C1 segment of cervical spinal cord (tissue), 14 donors: ENCODE measurements at regions not wholly inside any gene's neighbourhood (a gene's known extent, or its start where the extent isn't known, plus 50 kb on each side); places are given as distances from the start of the nearest gene placed in this dataset.

Experiments used
- DNase-seq, 14 donors: peaks; one replicate each; lab custom pipeline; 2025; lab: John Stamatoyannopoulos, UW

DNA sequence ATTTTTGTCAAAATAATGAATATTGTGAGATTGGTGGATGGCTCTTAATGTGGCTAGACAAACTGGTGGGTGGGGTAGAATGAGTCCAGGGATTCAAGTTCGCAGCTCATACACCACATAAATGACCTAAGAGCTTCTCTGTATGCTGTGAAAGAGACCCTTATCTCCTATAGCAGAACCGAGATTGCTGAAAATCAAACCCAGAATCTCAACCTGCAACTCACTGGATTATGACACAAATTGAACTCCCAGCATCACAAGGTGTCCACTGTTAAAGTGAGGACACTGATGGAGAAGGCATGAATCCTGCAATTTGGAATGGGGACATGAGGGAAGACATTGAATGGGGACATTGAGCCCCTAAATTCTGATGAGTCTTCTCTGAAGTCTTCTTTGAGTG is 51.3 kb upstream of the CNKSR3 start:
- DNase-seq = no peak

DNA sequence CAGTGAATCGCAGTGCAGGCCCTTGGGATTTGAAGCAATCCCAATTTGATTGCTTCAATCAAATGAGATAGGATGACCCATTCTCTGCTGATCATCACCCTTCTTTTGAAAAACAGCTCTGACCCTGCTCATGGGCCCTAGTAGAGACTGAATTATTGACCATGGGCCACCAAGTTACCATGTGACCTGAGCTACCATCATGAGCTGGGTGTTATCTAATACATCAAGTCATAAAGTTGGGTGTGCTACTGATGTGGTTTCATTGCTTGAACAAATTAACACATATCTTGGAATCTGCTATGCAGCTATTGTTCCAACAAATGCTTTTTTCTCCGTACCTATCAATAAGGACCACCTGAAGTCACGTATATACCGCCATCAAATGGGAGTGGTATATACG is 54.8 kb upstream of the CNKSR3 start:
- no peak for DNase-seq

DNA sequence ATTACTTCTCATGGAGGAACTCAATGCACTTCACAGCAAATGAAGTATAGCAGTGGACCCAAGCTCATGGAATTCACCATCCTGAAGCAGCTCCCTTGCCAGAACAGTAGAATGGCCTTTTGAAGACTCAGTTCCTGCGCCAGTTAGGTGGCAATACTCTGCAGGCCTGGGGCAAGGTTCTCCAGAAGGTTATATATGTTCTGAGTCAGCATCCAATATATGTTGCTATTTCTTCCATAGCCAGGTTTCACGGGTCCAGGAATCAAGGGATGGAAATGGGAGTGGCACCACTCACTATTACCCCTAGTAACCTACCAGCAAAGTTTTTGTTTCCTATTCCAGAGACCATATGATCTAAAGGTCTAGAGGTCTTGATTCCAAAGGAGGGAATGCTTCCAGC is 56.4 kb upstream of the CNKSR3 start:
- DNase-seq = no peak

DNA sequence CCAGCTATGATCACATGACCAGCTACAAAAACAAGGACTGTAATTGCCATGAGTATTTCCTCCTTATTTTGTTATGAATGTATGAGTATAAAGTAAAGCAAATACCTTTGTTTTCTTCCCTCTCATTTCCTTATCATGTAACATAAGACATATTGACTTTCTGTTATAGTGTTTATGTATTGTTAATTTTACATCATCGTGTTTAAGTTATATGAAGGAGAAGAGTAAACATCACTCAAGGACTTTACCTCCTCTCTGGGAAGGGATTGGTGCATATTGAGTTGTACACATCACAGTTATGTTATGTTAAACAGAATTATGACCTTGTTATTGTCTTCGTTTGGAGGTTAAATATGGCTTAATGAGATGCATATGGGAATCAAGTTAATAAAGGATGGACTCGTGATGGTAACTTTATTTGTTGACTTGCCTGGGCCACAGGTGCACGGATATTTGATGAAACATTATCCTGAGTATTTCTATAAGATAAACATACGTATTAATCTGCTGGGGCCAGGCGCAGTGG is 57.3 kb upstream of the CNKSR3 start:
- DNase-seq = no peak

DNA sequence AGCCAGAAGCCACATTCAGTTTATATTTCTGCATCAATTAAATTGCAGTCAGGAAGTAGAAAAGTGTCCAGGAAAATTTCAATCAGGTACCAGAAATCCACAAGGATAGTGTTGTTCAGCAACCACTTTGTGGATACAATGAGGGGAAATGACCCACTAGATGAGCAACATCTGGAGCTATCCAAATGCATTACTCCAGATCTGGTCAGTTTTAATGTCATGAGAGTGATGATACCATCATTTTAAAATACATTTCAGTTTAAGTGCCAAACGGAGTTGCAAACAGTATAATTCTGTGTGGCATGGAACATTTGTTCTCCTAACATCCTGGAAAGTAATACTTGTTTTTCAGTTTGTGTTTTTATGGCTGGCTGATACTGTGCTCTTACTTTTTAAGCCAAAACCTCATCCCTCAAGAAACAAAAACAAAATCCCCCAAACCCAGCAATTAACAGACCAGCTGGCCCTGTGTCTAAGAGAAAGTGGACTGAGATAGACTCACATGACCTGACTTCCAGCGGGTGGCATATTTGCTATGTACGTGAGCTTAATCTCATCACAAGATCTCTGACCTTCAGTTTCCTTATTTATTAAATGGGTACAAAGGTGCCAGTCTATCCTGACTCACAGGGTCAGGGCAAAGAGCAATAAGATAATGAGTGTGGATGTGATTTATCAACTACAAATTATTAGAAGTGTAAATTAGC is 58.8 kb upstream of the CNKSR3 start:
- DNase-seq = no peak

DNA sequence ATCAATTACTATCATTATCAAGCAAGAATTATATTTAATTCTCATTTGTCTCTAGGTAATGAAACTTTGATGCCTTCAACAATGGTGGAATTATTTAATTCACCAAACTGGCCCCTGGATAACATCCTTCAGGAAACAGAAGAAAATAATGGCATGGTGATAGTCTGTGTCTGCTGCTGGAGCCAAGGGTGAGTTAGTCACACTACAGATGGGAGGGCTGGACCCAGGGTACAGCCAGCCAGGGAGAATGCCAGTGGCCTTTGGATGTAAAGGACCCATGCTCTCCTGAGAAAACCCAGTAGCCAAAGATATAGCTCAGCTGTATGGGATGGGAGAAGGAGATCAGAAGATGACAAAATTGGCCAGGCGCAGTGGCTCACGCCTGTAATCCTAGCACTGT is 60.0 kb upstream of the CNKSR3 start:
- DNase-seq = no peak

DNA sequence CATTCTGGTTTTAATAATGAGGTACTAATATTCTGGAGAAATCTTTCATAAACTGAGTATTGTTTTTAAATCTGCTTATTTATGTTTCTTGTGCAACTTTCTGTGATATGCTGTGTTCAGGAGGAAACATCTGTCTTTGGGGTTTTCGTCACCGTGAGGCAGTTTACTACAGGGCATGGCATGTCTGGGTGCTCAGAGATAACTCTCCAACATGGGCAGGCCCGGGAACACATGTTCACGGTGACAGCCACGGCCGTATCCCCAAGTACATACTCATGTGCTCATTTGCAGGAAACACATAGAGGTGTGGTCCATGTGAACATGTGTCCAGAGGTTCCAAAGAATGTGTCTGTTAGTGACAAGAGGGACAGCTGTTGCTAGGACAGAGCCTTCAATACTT is 62.1 kb upstream of the CNKSR3 start:
- no peak for DNase-seq

DNA sequence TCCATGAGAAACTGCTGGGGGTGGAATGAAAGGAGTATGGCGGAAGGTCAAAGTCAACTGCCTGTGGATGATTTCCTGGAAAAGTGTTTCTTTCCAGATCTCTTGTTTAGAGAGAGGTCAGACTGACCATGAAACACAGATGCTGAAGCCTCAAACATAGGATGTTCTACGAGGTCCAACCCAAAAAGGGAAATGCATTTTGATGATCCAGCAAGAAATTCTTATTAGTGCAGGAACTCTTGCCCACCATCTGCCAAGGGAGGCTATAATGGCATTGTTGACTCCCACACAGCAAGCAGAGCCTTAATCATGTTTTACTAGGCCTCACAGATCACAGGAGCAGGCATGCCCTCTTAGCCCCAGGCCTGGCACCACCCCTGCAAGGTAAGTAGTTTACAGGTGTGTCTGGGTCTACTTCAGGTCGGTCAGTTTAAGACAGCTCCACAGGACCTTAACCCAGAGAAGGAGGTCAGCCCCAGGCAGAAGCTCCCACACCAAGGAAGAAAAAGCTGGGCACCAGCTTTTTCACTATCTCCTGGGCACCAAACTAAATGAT is 67.6 kb upstream of the CNKSR3 start:
- DNase-seq = no peak

DNA sequence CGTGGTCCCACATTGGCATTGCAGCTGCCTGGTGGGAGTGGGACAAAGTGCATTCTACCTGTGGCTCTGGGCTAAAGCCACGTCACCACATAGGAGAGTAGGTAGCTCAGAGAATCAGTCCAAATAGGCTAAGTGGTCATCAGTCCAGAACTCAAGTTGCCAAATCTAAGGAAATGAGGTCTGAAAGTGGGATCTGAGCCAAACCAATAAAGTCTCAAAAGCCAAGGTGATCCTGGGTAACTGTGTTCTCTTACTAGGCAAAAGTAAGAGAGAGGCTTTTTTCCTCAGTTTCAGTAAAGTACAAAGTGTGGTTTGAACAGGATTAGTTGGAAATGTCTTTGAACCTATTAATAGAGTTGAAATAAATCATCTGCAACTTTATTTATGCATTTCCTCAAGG is 68.6 kb upstream of the CNKSR3 start:
- no peak for DNase-seq

DNA sequence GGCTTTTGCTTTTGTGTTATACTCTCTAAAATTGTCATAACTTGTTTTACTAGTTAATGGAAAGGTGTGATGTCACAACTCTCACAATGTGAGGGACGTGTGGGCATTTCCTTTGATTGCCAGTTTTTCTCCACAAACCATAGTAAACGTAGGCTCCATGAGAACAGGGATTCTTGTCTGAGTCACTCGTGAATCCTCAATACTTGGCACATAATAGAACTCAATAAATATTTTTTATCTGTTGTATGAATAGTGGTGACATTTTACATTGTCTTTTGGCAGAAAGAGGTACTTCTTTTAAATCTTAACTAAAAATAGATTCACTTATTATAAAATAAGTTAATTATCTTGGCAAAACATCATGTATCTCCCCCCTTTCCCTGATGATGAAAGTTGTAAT is 69.0 kb upstream of the CNKSR3 start:
- no peak for DNase-seq

DNA sequence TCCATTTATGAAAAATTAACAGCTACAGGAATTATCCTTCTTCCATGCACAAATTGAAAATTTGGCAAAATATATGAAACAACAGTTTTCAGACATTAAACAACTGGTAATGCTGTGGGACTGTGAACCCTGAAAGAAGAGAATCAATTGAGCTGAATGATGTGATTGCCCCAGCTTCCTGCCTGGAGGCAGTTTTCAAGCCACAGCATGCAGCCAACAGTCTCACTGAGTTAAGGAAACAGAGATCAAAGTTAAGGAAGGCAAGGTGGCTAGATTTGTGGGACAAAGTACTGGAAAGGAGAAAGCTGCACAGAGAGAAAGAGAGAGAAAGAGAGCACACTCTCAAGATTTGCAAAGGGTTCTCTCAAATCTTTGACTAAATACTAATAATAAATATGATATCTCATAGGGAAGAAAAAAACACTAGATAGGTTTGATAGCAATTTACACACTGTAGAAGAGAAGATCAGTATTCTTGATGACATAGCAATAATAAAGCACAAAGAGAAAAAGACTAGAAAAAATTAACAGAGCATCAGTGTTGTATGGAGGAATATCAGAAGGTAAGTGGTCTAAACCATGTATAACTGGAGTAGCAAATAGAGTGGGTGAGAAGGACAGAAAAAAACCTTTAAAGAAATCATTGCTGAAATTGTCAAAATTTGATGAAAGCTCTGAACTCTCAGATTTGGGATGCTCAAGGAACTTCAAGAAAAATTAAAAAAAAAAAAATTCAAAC is 70.1 kb upstream of the CNKSR3 start:
- no peak for DNase-seq

DNA sequence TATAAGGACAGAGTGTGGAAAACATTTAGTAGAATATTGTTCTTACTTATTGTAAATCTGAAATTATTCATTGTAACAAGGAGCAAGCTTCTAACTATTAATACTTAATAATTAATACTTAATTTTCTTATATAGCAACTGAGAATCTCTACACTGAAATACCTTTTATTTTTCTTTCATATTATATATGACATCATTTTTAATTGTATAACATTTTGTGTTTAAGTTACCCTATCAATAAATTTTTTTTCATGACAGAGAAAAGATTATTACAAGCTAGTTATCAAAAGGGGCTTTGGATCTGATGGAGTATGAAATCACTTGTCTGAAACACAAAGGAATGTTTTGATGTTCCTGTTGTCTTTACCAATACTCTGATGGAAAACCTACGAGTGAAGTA is 72.2 kb upstream of the CNKSR3 start:
- no peak for DNase-seq

DNA sequence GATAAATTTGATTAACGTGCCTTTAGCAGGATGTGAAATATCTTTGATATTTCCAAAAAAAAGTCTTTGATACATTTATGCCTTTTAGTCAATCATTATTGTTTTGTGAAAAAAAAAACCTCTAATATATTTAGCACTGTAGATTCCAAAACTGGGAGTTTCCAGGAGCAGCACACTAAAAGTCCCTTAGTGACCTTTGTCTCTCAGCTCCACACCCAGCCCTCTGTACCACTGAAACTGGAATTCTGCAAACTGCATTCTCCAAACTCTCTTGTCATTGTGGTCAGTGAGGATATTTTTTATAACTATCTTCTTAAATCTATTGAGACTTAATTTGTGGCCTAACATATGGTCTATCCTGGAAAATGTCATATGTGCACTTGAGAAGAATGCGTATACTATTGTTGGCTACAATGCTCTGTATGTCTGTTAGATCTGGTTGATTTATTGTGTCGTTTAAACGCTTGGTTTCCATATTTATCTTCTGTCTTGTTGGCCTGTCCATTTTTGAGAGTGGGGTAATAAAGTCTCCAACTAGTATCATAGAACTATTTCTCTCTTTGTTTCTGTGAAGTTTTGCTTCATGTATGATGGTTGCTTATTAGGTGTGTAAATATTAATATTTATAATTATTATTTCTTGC is 73.2 kb upstream of the CNKSR3 start:
- DNase-seq = no peak

DNA sequence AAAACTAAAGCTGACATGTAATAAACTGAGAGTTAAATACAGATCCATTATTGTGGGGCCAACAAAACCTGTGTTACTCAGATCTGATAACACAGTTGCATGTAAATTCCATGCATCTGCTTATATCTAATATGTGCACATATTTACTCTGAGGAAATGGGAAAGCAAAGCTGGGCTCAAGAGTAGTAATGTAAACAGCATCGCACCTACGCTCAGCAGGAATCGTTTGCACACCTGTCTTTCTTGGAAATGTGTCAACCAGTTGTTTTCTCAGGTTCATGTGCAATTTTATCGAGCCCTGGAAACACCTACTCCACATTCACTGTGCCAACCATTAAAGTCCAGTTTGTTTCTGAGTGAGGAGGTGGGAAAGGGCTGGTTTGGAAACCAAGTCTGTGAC is 80.3 kb upstream of the CNKSR3 start:
- no peak for DNase-seq

DNA sequence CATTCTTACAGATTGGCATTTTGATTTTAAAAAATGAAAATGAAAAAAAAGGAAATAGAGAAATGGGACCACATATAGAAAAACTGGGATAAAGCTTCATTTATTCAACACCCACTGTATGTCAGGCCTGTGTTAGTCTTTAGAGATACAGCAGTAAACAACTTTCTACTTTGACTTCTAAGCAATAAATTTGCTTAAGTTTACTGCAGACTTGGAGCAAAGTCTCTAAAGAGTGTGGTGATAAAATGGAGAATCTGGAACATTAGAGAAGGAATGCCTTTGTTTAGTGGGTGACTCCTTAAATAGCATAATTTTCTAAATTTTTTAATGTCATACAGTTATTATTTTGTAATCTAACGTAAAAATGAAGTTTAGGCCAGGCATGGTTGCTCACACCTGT is 80.7 kb upstream of the CNKSR3 start:
- DNase-seq = no peak

DNA sequence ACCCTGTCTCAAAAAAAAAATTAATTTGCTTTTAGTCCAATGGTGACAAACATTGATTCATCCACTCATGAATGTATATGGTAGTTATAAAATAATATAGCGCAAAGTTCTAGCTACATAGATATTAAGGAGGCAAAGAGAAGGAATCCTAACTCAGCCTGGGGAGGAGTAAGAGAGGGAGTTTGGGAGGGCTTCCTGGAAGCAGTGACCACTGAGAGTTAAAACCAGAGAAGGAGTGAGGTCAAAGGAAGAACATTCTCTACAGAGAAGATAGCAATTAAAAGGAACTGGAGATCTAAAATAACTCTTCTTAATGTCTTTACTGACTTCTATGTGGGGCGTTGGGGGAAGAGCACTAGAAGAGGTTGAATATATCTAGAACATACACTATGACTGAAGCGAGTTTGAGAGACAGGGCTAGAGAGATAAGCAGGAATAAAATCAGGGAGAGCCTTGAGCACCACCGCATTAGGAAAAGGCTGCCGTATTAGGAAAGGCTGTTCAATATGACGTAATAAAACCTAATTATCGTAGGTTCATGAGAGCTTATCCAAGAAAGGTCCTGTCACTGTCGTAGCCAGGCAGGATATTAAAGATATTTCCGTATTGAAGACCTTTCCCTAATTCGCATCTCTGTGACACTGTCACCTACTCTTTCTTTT is 81.8 kb upstream of the CNKSR3 start:
- no peak for DNase-seq

DNA sequence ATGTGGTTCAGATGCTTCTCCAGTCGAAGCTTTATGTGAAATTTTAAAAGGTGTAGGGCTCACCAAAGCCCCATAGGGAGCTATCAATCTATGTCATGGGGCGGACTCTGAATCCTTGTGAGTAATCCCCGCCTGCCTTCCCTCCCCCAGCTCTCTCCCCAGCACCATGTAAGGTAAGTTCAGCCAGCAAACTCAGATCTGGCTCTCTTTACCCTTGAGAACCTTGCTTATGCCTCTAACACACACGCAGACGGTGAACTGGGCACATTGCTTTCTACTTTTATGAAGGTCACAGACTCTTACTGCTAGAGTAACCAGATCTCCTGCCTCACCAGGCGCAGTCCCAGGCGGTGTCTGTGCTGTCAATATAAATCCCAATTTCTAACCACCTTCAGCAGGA is 82.6 kb upstream of the CNKSR3 start:
- DNase-seq = no peak

DNA sequence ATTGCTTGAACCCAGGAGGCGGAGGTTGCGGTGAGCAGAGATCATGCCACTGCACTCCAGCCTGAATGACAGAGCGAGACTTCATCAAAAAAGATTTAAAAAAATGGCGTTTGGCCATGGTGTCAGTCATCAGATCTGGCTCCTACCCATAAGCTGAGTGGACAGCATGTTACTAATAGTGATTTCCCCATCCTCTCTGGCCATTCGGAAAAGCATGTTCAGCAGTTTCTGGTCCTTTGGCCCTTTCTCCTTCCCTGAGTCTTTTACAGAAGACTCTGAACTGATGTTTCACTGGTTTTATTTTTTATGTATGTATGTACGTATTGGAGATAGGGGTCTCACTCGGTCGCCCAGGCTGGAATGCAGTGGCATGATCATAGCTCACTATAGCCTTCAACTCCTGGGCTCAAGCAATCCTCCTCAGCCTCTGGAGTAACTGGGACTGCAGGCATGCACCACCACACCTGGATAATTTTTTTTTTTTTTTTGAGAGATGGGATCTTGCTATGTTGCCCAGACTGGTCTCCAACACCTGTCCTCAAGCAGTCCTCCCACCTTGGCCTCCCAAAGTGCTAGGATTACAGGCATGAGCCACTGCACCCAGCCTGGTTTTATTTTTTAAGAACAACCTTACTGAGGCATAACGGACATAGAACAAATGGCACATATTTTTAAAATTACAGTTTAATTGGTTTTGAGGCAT is 84.2 kb upstream of the CNKSR3 start:
- no peak for DNase-seq

DNA sequence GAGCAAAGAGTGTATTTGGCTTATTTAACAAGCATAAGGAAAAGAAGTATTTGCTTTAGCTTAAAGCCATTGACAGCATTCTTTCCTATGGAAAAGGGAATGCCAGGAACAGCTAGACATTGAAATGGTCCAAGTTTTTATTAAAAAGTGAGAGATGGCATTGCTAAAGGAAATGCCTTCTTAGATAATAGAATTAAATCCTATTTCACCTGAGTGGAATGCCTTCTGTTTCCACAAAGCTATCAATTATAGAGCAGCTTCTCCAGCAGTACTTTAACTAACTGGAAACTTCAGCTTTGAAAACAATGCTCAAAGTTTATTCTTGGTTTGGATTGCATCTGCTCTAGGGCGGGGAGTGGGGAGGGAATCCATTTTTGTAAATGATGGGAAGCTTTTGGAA is 85.1 kb upstream of the CNKSR3 start:
- DNase-seq = no peak

DNA sequence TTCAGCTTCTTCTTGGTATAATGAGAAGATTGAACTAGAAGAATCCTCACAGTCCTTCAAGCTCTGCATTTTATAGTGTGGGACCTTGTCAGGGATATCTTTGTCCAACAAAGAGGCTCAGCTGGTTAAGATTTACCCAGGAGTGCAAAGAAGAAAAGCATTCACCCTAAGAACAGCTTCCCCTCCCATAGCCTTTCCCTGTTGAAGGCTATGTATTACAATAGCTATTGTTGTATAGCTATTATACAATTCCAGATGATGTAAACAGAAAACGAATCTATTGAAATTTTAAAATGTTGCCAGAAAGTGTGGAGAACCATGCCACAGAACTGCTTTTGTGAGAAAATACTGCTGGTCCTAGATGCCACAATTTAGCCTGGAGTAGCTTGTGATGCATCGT is 85.5 kb upstream of the CNKSR3 start:
- DNase-seq = no peak

DNA sequence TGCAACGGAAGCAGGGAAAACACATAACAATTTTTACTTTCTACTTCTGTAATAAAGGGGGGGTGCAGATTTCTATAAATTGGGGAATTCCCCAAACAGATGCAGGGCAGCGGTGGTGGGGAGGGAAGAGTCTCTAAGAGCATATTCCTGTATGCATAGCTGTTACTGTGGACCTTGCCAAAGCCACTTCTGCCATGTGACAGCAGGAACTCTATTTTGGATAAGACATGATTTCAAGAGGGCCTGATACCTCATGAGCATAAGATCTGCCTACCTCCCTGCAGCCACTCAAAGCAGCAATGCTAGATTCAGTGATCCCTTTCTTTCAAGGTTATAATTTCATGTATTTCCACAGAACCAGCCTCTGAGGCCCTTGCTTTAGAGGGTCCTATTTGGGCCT is 86.2 kb upstream of the CNKSR3 start:
- no peak for DNase-seq
